ENCODE measurements at regions not wholly inside any gene's neighbourhood (a gene's known extent, or its start where the extent isn't known, plus 50 kb on each side); places are given as distances from the start of the nearest gene placed in this dataset.
"Not testable (repeated sequence)": the region's sequence is repeated elsewhere in the genome, so short reads cannot be mapped to it uniquely, and the experiment has no call there.

- no peak for DNase-seq (ENCODE audit: low read depth)
Observed at GRCh38 chr3:191518861-191519260, 57.9 kb downstream of the PYDC2 start.

- no peak for DNase-seq (ENCODE audit: low read depth)
Observed at GRCh38 chr3:191521055-191521454, 60.1 kb downstream of the PYDC2 start.

DNA sequence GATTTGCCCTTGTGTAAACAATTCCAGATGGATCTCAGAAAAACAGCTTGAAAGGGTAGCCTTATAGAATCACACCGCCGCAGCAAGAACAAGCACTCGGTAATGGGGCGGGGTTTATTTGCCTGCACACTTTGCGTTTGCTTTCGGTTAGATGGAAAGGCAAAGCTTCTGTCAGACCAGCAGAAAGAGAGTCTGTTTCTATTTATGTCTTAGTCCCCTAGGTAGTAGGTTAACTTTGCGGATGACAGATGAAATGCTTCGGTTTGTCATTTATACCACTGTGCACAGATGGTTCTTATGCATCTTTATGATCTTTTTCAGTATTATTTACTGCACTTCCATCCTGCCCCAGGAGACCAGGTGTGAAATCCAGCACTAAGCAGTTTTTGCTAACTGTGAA lies 62.2 kb downstream of the PYDC2 start:
- DNase-seq (ENCODE audit: low read depth), result no peak

GRCh38 chr3:191528589-191528988 lies 67.6 kb downstream of the PYDC2 start:
- no peak for DNase-seq (ENCODE audit: low read depth)

DNA sequence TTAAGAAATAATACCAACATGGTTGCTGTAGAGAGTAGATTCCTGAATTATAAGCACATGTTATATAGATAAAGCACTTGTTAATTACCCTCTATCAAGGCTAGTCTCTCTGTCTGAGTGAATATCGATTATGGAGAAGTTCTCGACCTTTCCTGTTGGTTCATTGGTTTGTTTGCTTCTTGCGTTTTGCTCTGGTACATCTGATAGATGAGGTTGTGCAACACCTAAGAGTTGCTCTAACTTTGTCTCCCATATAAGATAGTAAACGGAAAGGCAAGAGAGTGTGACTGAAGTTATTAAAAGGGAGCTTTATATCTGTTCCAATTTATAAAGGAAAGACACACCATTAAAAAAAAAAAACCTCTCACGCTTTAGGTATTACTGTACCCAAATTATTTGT lies 69.0 kb downstream of the PYDC2 start:
- DNase-seq (ENCODE audit: low read depth), result no peak

DNA sequence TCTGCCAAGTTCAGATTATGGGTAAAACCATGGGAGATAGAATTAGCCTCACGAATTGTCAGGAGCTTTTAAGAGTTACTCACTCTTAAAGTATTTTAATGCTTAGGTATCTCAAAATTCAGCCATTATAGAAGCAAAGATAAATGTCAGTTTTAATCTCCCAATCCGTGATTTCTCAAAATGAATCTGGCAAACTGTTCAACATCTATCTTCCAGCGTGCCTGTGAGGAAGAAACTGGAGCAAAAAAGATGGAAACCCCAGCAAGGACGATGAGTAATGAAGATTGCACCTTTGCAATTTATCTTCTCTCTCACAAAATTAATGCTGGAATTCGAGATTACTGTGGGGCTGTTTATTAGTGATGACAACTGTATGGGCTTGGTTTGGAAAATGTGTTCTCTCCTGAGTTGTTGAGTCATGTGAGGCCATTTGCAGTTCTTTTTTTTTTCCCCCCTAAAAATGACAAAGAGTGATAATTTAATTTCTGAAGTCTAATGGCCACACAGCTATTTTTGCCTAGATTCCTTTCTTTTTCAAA lies 70.5 kb downstream of the PYDC2 start:
- DNase-seq (ENCODE audit: low read depth), result no peak

DNA sequence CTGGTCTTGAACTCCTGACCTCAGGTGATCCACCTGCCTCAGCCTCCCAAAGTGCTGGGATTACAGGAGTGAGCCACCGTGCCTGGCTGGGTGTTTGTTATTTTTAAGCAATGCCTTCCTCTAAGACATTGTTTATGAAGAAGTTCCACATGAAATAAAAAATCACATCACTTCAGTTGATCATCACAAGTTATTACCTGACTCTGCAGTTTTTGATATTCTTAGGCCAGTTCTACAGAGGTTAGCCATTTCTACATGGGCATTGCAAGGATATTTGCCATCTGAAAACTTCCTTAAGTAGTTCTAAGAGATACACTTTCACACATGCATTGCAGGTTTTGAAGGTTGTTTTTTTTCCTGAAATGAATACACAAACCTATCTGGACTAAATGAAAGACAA lies 82.1 kb downstream of the PYDC2 start:
- no peak for DNase-seq (ENCODE audit: low read depth)

GRCh38 chr3:191543897-191544296 lies 82.9 kb downstream of the PYDC2 start:
- DNase-seq (ENCODE audit: low read depth), result no peak

GRCh38 chr3:191549357-191549756 lies 88.4 kb downstream of the PYDC2 start:
- no peak for DNase-seq (ENCODE audit: low read depth)

GRCh38 chr3:191555037-191555436 lies 94.1 kb downstream of the PYDC2 start:
- DNase-seq (ENCODE audit: low read depth), result no peak

DNA sequence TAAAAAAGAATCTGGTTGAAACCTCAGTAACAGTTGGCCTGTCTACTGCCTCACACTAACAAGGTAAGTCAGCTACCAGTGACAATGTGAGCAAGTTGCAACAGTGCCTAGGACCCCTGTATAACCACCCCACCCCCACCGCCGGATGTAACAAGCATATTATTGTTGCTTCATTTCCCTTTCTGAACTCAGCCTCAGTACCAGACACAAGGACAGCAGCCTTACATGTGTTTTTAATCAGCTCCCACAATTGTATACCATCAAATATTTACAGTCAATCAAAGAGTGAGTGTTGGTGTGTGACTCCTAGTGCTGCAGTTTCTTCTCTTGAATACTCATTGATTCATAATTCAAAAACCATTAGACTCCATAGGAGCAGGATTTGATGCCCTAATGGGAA lies 96.4 kb downstream of the PYDC2 start:
- no peak for DNase-seq (ENCODE audit: low read depth)

GRCh38 chr3:191563722-191564121 lies 102.8 kb downstream of the PYDC2 start:
- DNase-seq (ENCODE audit: low read depth), result no peak

GRCh38 chr3:191566469-191566868 lies 105.5 kb downstream of the PYDC2 start:
- DNase-seq (ENCODE audit: low read depth), result no peak

GRCh38 chr3:191568206-191568605 lies 107.2 kb downstream of the PYDC2 start:
- DNase-seq (ENCODE audit: low read depth), result no peak

- no peak for DNase-seq (ENCODE audit: low read depth)
Observed at GRCh38 chr3:191592105-191592504, 131.1 kb downstream of the PYDC2 start.

GRCh38 chr3:191593486-191593885 lies 132.5 kb downstream of the PYDC2 start:
- no peak for DNase-seq (ENCODE audit: low read depth)

DNA sequence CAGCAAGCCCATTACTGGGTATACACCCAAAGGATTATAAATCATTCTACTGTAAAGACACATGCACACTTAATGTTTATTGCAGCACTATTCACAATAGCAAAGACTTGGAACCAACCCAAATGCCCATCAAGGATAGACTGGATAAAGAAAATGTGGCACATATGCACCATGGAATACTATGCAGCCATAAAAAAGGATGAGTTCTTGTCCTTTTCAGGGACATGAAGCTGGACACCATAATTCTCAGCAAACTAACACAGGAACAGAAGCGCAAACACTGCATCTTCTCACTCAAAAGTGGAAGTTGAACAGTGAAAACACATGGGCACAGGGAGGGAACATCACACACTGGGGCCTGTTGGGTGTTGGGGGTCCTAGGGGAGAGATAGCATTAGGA lies 154.5 kb downstream of the PYDC2 start:
- DNase-seq (ENCODE audit: low read depth), result not testable (repeated sequence)

DNA sequence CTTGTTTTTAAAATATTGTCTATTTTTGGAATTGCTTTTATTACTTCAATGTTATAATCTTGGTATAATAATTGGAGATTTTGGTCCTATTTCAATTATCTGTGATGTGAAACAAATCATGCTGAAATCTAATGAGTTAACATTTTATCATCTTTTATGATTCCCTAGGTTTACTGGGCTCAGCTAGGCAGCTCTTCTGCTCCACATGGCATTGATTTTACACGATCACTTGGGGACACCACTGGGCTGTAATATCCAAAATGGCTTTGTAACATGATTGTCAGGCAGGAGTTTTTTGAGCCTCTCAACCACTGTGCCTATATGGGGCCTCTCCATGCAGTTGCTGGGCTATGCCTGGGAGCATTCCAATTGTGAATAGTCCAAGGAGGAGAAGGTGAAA lies 163.3 kb downstream of the PYDC2 start:
- no peak for DNase-seq (ENCODE audit: low read depth)

GRCh38 chr3:191627064-191627463 lies 166.1 kb downstream of the PYDC2 start:
- no peak for DNase-seq (ENCODE audit: low read depth)

DNA sequence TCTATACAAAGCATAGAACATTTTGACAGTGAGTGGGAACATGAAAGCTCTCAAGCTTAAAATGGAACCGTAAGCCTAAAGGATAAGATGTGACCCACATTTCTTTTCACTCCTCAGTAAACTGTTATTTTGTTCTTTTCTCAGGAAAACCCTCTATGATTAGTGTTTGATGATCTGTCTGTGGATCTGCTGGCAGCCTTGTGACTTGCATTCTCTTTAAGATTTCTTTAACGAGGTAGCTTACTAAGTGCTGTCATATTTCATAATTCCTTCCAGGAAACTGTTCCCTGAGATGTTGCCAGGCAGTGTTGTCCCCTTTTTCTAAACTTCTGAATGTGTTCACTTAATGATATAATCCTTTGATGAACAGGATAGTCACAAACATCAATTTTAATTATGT lies 167.6 kb downstream of the PYDC2 start:
- DNase-seq (ENCODE audit: low read depth), result no peak

DNA sequence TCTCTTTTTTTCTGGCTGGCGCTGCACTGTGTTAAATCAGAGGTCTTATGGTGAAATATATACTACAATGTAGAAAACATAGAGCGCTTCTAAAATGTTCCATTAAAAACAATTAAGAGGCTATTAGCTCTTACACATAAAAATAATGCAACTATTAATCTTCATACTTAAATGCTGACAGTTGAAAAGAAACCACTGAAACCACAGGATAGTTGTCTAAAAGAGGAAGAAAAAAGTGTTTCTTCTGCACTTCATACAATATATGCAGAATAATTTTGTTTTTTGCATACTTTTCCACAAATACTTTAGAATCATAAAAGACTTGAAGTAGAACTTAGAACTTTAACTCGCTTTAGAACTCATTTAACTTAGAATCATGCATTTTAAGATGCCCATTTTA lies 170.5 kb downstream of the PYDC2 start:
- DNase-seq (ENCODE audit: low read depth), result no peak

- no peak for DNase-seq (ENCODE audit: low read depth)
Observed at GRCh38 chr3:191634902-191635301, 173.9 kb downstream of the PYDC2 start.

DNA sequence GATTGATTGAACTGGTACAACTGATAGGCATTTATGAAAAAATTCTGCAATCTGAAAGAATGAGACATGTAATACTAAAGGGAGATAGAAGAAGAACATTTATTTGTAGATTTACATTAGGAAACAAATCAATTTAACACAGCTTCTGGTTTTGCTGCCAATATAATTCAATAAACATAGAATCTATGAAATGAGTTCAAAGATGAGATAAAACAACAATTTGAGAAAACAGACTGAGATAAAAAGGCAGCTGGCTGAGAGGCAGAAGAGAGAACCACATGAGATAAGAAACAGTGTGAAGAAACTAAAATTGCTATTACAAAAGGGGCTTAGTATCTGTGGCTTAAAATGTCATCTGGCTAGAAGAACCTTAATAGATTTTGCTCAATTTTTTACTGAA lies 176.6 kb downstream of the PYDC2 start:
- no peak for DNase-seq (ENCODE audit: low read depth)

GRCh38 chr3:191641789-191642188 lies 180.8 kb downstream of the PYDC2 start:
- DNase-seq (ENCODE audit: low read depth), result no peak

GRCh38 chr3:191644291-191644690 lies 183.3 kb downstream of the PYDC2 start:
- DNase-seq (ENCODE audit: low read depth), result no peak

Data from renal cortical epithelial cell (primary cell).